Gastrocnemius medialis (tissue), 4 donors: ENCODE measurements at regions not wholly inside any gene's neighbourhood (a gene's known extent, or its start where the extent isn't known, plus 50 kb on each side); places are given as distances from the start of the nearest gene placed in this dataset.
A peak's percentile ranks its signal among the peaks of the same experiment; 100 is the strongest.

Experiments
- ATAC-seq, 2 donors: fragments of 150-250 bp; one replicate each; pipeline ENCODE4 v1.9.1; 2016
- DNase-seq, 2 donors: peaks; one replicate each; pipeline ENCODE4 v3.0.0-alpha.2; 2019
- H3K27ac ChIP-seq, 4 donors: fragments of 200-600 bp; sonication (generic); 1 replicate in 1 of 4; 2 replicates in 3 of 4; pipeline ENCODE4 v1.5.1; 2016 to 2018; ENCODE audit warnings: mild to moderate bottlenecking in 2 of 4, moderate library complexity in 1 of 4
- H3K27me3 ChIP-seq, 3 donors: fragments of 200-600 bp; sonication (generic) in 2 of 3; 1 replicate in 1 of 3; 2 replicates in 2 of 3; pipeline versions ENCODE4 v1.5.1 to v1.6.0; 2016 to 2019; ENCODE audit warnings: mild to moderate bottlenecking in 1 of 3, moderate library complexity in 1 of 3
- H3K36me3 ChIP-seq, 2 donors: fragments of 200-600 bp; sonication (generic) in 1 of 2; one replicate each; pipeline ENCODE4 v1.5.1; 2017 to 2018
- H3K4me1 ChIP-seq, 2 donors: fragments of 200-600 bp; sonication (generic) in 1 of 2; one replicate each; pipeline ENCODE4 v1.5.1; 2016 to 2017; ENCODE audit warnings: mild to moderate bottlenecking in 2 of 2
- H3K4me3 ChIP-seq, 4 donors: fragments of 200-600 bp; sonication (generic) in 3 of 4; 1 replicate in 1 of 4; 2 replicates in 3 of 4; pipeline ENCODE4 v1.5.1; 2016 to 2019; ENCODE audit warnings: mild to moderate bottlenecking in 2 of 4
- H3K9me3 ChIP-seq, 3 donors: fragments of 200-600 bp; sonication (generic) in 2 of 3; 1 replicate in 1 of 3; 2 replicates in 2 of 3; pipeline ENCODE4 v1.5.1; 2016 to 2019
- CTCF ChIP-seq, 5 experiments: fragments of 450-650 bp in 3 of 5; fragments of 200-600 bp in 2 of 5; sonication (generic) in 2 of 5; IDR thresholded peaks in 4 of 5; conservative IDR thresholded peaks in 1 of 5; 1 replicate in 4 of 5; 2 replicates in 1 of 5; pipeline ENCODE4 v1.5.1; 2016 to 2019; ENCODE audit warnings: antibody characterized with exemption in 5 of 5, mild to moderate bottlenecking in 3 of 5, moderate library complexity in 3 of 5
- POLR2A ChIP-seq, 2 donors: fragments of 450-650 bp; IDR thresholded peaks; one replicate each; pipeline ENCODE4 v1.6.1; 2017; ENCODE audit warnings: antibody characterized with exemption in 2 of 2, mild to moderate bottlenecking in 2 of 2, moderate library complexity in 2 of 2
- in situ Hi-C, 4 donors: fragments of 200-750 bp; cut with MboI; loops; one replicate each; pipeline versions ENCODE4 v1.15.0 to v1.8.0; 2017; ENCODE audit warnings: low sequenced_read_pairs in 4 of 4
- intact Hi-C: fragments of 100-400 bp; cut with DNase I; formaldehyde crosslinking; loops from one replicate; pipeline ENCODE4 v1.15.1; 2023; ENCODE audit warnings: low total_unique reads

- ATAC-seq (no peak), DNase-seq (no peak)
- TF ChIP-seq CTCF (IDR thresholded peaks at IDR 0.05 in 4 of 5, conservative IDR thresholded peaks at IDR 0.05 in 1 of 5) (no peak), POLR2A (IDR thresholded peaks at IDR 0.05) (no peak)
- Histone ChIP-seq H3K27me3 (no peaks in the 10 kb centered on the region), H3K27ac (peak overlapping the region in 3 of 4 donors; percentile 17 to 90 (median 88)), H3K4me3 (no peak overlapping the region), H3K36me3 (no peaks in the 10 kb centered on the region), H3K4me1 (peaks cover 27 to 31% of the 10 kb centered on the region in 2 donors), H3K9me3 (no peaks in the 10 kb centered on the region)
- in situ Hi-C loops (no loop called here), intact Hi-C loops (loop anchor here (2.0 to 5.0 kb wide), 2 partner anchors 68 to 229 kb away; no protein-coding TSS in a partner anchor)
Measured at GRCh38 chr3:15861163-15861562, 63.4 kb upstream of the ANKRD28 start.

GRCh38 chr3:15872807-15873206, 75.0 kb upstream of the ANKRD28 start:
- intact Hi-C loops = no loop called here
- ATAC-seq = no peak
- no peaks in the 10 kb centered on the region for H3K4me1 ChIP-seq
- DNase-seq = no peak
- H3K27ac ChIP-seq = no peak overlapping the region
- TF ChIP-seq CTCF (IDR thresholded peaks at IDR 0.05 in 4 of 5, conservative IDR thresholded peaks at IDR 0.05 in 1 of 5) (no peak), POLR2A (IDR thresholded peaks at IDR 0.05) (no peak)
- no peaks in the 10 kb centered on the region for H3K36me3 ChIP-seq
- no peaks in the 10 kb centered on the region for H3K9me3 ChIP-seq
- in situ Hi-C loops = no loop called here
- no peaks in the 10 kb centered on the region for H3K27me3 ChIP-seq
- H3K4me3 ChIP-seq = no peak overlapping the region

- Histone ChIP-seq H3K27ac (no peak overlapping the region), H3K9me3 (no peaks in the 10 kb centered on the region), H3K27me3 (no peaks in the 10 kb centered on the region), H3K36me3 (no peaks in the 10 kb centered on the region), H3K4me3 (no peak overlapping the region), H3K4me1 (no peaks in the 10 kb centered on the region)
- in situ Hi-C loops = no loop called here
- no peak for DNase-seq
- no peak for ATAC-seq
- intact Hi-C loops = no loop called here
- TF ChIP-seq CTCF (IDR thresholded peaks at IDR 0.05 in 4 of 5, conservative IDR thresholded peaks at IDR 0.05 in 1 of 5) (no peak), POLR2A (IDR thresholded peaks at IDR 0.05) (no peak)
Measured at GRCh38 chr3:15873415-15873814, 75.6 kb upstream of the ANKRD28 start.

- H3K27ac ChIP-seq = no peak overlapping the region
- intact Hi-C loops = no loop called here
- H3K4me1 ChIP-seq = no peaks in the 10 kb centered on the region
- no peak for ATAC-seq
- H3K27me3 ChIP-seq = no peaks in the 10 kb centered on the region
- in situ Hi-C loops = no loop called here
- H3K4me3 ChIP-seq = no peak overlapping the region
- no peak for DNase-seq
- no peak for TF ChIP-seq CTCF (IDR thresholded peaks at IDR 0.05 in 4 of 5, conservative IDR thresholded peaks at IDR 0.05 in 1 of 5)
- TF ChIP-seq POLR2A (IDR thresholded peaks at IDR 0.05) = no peak
- no peaks in the 10 kb centered on the region for H3K36me3 ChIP-seq
- no peaks in the 10 kb centered on the region for H3K9me3 ChIP-seq
Measured at GRCh38 chr3:15875016-15875689, 77.4 kb upstream of the ANKRD28 start.

- intact Hi-C loops (no loop called here), in situ Hi-C loops (no loop called here)
- DNase-seq = no peak
- Histone ChIP-seq H3K36me3 (no peaks in the 10 kb centered on the region), H3K27ac (no peak overlapping the region), H3K9me3 (no peaks in the 10 kb centered on the region), H3K4me3 (no peak overlapping the region), H3K4me1 (no peaks in the 10 kb centered on the region), H3K27me3 (no peaks in the 10 kb centered on the region)
- TF ChIP-seq CTCF (IDR thresholded peaks at IDR 0.05 in 4 of 5, conservative IDR thresholded peaks at IDR 0.05 in 1 of 5) (no peak), POLR2A (IDR thresholded peaks at IDR 0.05) (no peak)
- ATAC-seq = no peak
Measured at GRCh38 chr3:15876669-15877068, 78.9 kb upstream of the ANKRD28 start.
